Stimulated activated naive CD4-positive, alpha-beta T cell (primary cell): ENCODE measurements at regions not wholly inside any gene's neighbourhood (a gene's known extent, or its start where the extent isn't known, plus 50 kb on each side); places are given as distances from the start of the nearest gene placed in this dataset.
"Not testable (repeated sequence)": the region's sequence is repeated elsewhere in the genome, so short reads cannot be mapped to it uniquely, and the experiment has no call there.

Experiments used
- DNase-seq, 6 experiments: peaks; one replicate each; lab custom pipeline; 2025; lab: John Stamatoyannopoulos, UW

DNA sequence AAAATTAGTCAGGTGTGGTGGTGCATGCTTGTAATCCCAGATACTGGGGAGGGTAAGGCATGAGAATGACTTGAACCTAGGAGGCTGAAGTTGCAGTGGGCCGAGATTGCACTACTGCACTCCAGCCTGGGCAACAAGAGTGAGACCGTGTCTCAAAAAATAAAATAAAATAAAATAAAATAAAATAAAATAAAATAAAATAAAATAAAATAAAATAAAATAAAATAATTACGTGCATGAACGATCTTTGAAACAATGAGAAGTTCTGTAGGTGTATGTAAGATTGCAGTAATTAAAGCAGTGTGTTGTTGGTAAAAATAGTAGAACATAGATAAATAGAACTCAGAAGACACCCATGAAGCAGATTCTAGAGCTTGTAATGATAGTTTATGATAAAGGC, 348.5 kb downstream of the ANKRD30A start:
- no peak for DNase-seq

GRCh38 chr10:37467246-37467645, 341.8 kb downstream of the ANKRD30A start:
- no peak for DNase-seq

- no peak for DNase-seq
Observed at GRCh38 chr10:37456456-37456855, 331.1 kb downstream of the ANKRD30A start.

DNA sequence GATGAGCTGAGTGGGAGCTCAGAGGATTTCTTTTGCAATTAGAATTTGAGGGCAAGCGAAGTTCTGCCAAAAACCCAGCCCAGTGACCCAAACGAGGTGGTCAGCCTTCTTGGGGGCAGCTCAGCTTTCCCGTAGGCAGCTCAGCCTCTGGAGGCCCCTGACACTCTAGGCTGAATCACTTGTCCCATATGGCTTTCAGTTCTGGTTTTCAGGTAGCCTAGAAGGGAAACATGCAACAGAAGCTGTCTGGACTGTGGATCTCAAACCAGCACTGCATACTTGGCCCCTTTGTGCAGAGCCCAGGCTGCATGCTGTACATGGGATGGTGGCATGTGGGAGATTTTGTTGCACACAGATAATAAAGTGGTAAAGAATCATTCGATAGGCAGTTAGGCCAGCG, 322.8 kb downstream of the ANKRD30A start:
- DNase-seq: no peak

DNA sequence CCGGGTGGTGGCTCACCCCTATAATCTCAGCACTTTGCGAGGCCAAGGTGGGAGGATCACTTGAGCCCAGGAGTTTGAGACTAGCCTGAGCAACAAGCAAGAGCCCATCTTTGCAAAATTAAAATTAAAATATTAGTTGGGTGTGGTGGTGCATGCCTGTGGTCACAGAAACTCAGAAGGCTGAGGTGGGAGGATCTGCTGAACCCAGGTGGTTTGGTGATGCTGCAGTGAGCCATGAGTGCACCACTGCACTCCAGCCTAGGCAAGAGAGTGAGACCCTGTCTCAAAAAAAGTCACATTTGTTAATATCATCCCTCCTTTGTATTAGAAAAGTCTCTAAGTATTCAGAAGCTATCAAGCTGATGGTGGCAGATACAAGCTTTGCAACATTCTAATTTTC, 317.5 kb downstream of the ANKRD30A start:
- DNase-seq: no peak

GRCh38 chr10:37441224-37441623, 315.8 kb downstream of the ANKRD30A start:
- DNase-seq: not testable (repeated sequence)

DNA sequence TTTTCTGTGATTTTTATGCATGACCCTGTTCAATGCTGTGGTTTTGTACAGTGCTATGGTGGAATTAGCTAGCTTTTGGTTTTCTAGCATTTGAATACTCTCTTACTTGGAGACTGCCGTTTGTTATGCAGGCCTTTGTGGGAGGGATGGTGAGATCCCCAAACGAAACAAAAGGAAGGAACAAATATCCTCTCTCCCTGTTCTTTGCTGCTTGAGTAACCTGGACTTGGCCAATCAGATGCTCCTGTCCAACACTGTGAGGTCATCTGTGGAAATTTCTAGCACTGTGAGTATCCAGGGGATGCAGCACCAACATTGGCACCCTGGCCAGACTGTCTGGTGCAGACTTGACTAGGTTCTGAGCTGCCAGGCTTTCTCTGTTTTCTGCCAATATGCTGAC, 314.4 kb downstream of the ANKRD30A start:
- no peak for DNase-seq

DNA sequence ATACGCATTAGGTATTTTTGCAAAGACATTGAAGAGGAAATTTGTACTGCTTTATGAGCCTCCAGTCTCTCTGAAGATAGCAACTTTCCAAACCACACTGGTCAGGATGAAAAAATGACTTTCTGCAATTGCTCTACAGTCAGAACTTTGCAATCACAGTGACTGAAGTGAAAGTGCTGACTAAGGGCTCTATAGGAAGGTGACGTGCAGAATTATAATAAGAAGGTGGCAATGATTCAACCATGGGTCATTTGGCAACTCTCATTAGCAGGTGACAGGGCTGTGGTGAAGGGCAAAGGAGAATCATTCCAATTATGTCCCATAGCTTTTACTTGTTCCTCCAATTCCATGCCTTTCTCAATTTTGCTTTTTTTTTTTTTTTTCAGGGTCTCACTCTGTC, 311.0 kb downstream of the ANKRD30A start:
- no peak for DNase-seq

- no peak for DNase-seq
Observed at GRCh38 chr10:37434091-37434490, 308.7 kb downstream of the ANKRD30A start.
